OCI-LY1 (cell line): ENCODE measurements at regions not wholly inside any gene's neighbourhood (a gene's known extent, or its start where the extent isn't known, plus 50 kb on each side); places are given as distances from the start of the nearest gene placed in this dataset.

ENCODE experiments used
- H2AFZ ChIP-seq: fragments of 200-600 bp; sonication (generic), shearing (Covaris generic); 2 replicates; pipeline ENCODE4 v1.6.0; 2014; ENCODE audit warnings: antibody characterized with exemption, mild to moderate bottlenecking, low read length
- H3F3A ChIP-seq: fragments of 200-600 bp; sonication (generic), shearing (Covaris generic); 2 replicates; pipeline ENCODE4 v1.6.0; 2014; ENCODE audit warnings: mild to moderate bottlenecking, antibody characterized with exemption, low read length, moderate library complexity; ENCODE audit not compliant: insufficient read depth
- H3K27ac ChIP-seq: fragments of 200-600 bp; sonication (generic); 2 replicates; pipeline ENCODE4 v1.5.1; 2014; ENCODE audit warnings: low read length, mixed run types, mild to moderate bottlenecking, low read depth; ENCODE audit not compliant: poor library complexity, severe bottlenecking
- H3K27me3 ChIP-seq: fragments of 200-600 bp; sonication (generic); 2 replicates; pipeline ENCODE4 v1.6.0; 2014; ENCODE audit warnings: antibody characterized with exemption, mild to moderate bottlenecking, low read length, moderate library complexity; ENCODE audit not compliant: insufficient read depth
- H3K36me3 ChIP-seq: fragments of 200-600 bp; sonication (generic); 2 replicates; pipeline ENCODE4 v1.6.1; 2014; ENCODE audit warnings: mild to moderate bottlenecking, antibody characterized with exemption, low read length, moderate library complexity, mixed read lengths; ENCODE audit not compliant: insufficient read depth
- H3K4me1 ChIP-seq: fragments of 200-600 bp; sonication (generic); 2 replicates; pipeline ENCODE4 v1.5.1; 2014; ENCODE audit warnings: mild to moderate bottlenecking, low read length, moderate library complexity; ENCODE audit not compliant: insufficient read depth, severe bottlenecking
- H3K4me2 ChIP-seq: fragments of 200-600 bp; sonication (generic), shearing (Covaris generic); 2 replicates; pipeline ENCODE4 v1.6.1; 2014; ENCODE audit warnings: low read length
- H3K4me3 ChIP-seq: fragments of 200-600 bp; sonication (generic); 2 replicates; pipeline ENCODE4 v1.5.1; 2014; ENCODE audit warnings: low read length, low read depth, mild to moderate bottlenecking, mixed read lengths; ENCODE audit not compliant: poor library complexity, severe bottlenecking
- H3K79me2 ChIP-seq: fragments of 200-600 bp; shearing (Covaris generic); 2 replicates; pipeline ENCODE4 v1.6.1; 2016; ENCODE audit warnings: mixed run types, low read length, mixed read lengths; ENCODE audit not compliant: insufficient read depth
- H3K9ac ChIP-seq: fragments of 200-600 bp; sonication (generic), shearing (Covaris generic); 2 replicates; pipeline ENCODE4 v1.6.1; 2014; ENCODE audit warnings: mild to moderate bottlenecking, low read length, mixed read lengths
- H3K9me2 ChIP-seq: fragments of 200-600 bp; sonication (generic), shearing (Covaris generic); 2 replicates; pipeline ENCODE4 v1.6.1; 2014; ENCODE audit warnings: low read depth, mild to moderate bottlenecking, low read length, mixed read lengths
- H3K9me3 ChIP-seq: fragments of 200-600 bp; shearing (Covaris generic); 2 replicates; pipeline ENCODE4 v1.6.1; 2014; ENCODE audit warnings: low read length, mixed read lengths
- H4K20me1 ChIP-seq: fragments of 200-600 bp; sonication (generic), shearing (Covaris generic); 2 replicates; pipeline ENCODE4 v1.6.0; 2016; ENCODE audit warnings: mild to moderate bottlenecking, low read length; ENCODE audit not compliant: insufficient read depth
- CTCF ChIP-seq: fragments of 200-600 bp; sonication (generic), shearing (Covaris generic); IDR thresholded peaks from 2 replicates; pipeline ENCODE4 v1.5.1; 2017; ENCODE audit warnings: mild to moderate bottlenecking, antibody characterized with exemption, low read length, moderate library complexity, mixed read lengths
- EZH2 ChIP-seq: fragments of 200-600 bp; sonication (generic), shearing (Covaris generic); IDR thresholded peaks from 2 replicates; pipeline ENCODE4 v1.8.0; 2017; ENCODE audit warnings: borderline replicate concordance, mixed run types, mild to moderate bottlenecking, antibody characterized with exemption, low read length, moderate library complexity, mixed read lengths

DNA sequence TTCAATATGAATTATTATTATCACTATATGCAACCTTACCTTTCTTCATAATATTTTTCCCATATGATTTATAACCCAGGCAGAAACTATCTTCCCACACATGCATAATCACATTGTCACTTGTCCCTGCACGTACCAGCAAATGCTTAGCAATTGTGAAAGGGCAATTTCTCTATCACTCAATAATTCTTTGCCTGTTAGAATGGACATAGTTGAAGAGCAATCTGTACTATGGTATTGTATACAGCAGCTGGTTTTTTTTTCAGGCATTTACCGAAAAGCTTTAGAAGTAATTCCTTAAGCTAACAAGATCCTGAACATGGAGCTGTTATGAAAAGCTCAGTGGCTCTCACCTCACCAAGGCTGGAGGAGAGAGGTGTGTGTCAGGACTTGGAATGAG is 999.5 kb downstream of the TUSC7 start:
- no peak for TF ChIP-seq EZH2
- TF ChIP-seq CTCF: no peak
- H3K9me2 ChIP-seq: no peaks in the 10 kb centered on the region
- no peak overlapping the region for H3K4me3 ChIP-seq
- no peaks in the 10 kb centered on the region for H3K4me1 ChIP-seq
- H3K27ac ChIP-seq: no peak overlapping the region
- no peak overlapping the region for H3K4me2 ChIP-seq
- H2AFZ ChIP-seq: no peak overlapping the region
- no peaks in the 10 kb centered on the region for H4K20me1 ChIP-seq
- H3K9ac ChIP-seq: no peak overlapping the region
- H3F3A ChIP-seq: no peaks in the 10 kb centered on the region
- no peaks in the 10 kb centered on the region for H3K36me3 ChIP-seq
- H3K27me3 ChIP-seq: no peaks in the 10 kb centered on the region
- H3K79me2 ChIP-seq: no peaks in the 10 kb centered on the region
- no peaks in the 10 kb centered on the region for H3K9me3 ChIP-seq

- Histone ChIP-seq H3K4me1 (no peaks in the 10 kb centered on the region), H3K9me2 (no peaks in the 10 kb centered on the region), H3K27ac (no peak overlapping the region), H3K9me3 (no peaks in the 10 kb centered on the region), H3K36me3 (no peaks in the 10 kb centered on the region), H3K79me2 (no peaks in the 10 kb centered on the region), H2AFZ (no peak overlapping the region), H4K20me1 (no peaks in the 10 kb centered on the region), H3K9ac (no peak overlapping the region), H3K27me3 (no peaks in the 10 kb centered on the region), H3F3A (no peaks in the 10 kb centered on the region), H3K4me3 (no peak overlapping the region), H3K4me2 (no peak overlapping the region)
- TF ChIP-seq CTCF (no peak), EZH2 (no peak)
Measured at GRCh38 chr3:117710501-117710900, 1000.9 kb downstream of the TUSC7 start.

DNA sequence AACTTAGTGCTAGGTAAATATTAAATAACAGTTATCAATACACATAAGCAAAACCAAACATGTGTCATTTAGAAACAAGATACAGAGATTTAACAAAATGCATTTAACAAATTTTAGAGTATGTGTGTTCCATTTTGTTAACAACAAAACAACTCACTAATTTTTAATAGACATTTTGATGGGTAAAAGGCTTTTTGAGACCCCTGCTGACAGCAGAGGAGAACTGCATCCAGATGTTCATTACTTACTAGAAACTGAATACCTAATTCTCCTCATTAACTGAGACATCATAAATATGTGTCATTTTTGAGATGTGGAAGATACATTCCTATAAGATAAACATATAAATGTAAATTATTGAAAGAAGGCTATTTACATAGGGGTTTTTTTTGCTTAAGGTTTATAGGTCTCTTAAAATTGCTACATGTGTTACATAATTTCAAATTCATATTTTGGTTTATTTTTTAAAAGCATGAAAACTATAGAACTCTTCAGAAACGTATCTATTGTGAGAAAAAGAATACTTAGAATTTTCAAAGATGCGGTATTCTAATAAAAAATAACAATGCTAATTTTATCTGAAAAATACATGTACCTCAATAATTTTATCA is 1009.8 kb downstream of the TUSC7 start:
- Histone ChIP-seq H3K79me2 (no peaks in the 10 kb centered on the region), H3F3A (no peaks in the 10 kb centered on the region), H3K4me1 (no peaks in the 10 kb centered on the region), H3K9me3 (no peaks in the 10 kb centered on the region), H3K36me3 (no peaks in the 10 kb centered on the region), H4K20me1 (no peaks in the 10 kb centered on the region), H2AFZ (no peak overlapping the region), H3K4me3 (no peak overlapping the region), H3K4me2 (no peak overlapping the region), H3K9ac (no peak overlapping the region), H3K27ac (no peak overlapping the region), H3K9me2 (no peaks in the 10 kb centered on the region), H3K27me3 (peaks cover 3% of the 10 kb centered on the region; the same call in 1 of the 2 replicates)
- no peak for TF ChIP-seq EZH2
- peak; percentile 72 for TF ChIP-seq CTCF
